ENCODE measurements at regions not wholly inside any gene's neighbourhood (a gene's known extent, or its start where the extent isn't known, plus 50 kb on each side); places are given as distances from the start of the nearest gene placed in this dataset.
"Not testable (repeated sequence)": the region's sequence is repeated elsewhere in the genome, so short reads cannot be mapped to it uniquely, and the experiment has no call there.

GRCh38 chr20:12942123-12942522 lies 66.6 kb upstream of the SPTLC3 start:
- TF ChIP-seq SPI1 (IDR thresholded peaks at IDR 0.05; ENCODE audit: borderline replicate concordance, low read depth) (no peak), POLR2AphosphoS5 (IDR thresholded peaks at IDR 0.05; ENCODE audit: low read depth) (no peak), CTCF (IDR thresholded peaks at IDR 0.05; ENCODE audit: insufficient read depth, low read length) (no peak), GABPA (IDR thresholded peaks at IDR 0.05; ENCODE audit: low read depth) (no peak)
- TF ChIP-seq, protein P1, sequence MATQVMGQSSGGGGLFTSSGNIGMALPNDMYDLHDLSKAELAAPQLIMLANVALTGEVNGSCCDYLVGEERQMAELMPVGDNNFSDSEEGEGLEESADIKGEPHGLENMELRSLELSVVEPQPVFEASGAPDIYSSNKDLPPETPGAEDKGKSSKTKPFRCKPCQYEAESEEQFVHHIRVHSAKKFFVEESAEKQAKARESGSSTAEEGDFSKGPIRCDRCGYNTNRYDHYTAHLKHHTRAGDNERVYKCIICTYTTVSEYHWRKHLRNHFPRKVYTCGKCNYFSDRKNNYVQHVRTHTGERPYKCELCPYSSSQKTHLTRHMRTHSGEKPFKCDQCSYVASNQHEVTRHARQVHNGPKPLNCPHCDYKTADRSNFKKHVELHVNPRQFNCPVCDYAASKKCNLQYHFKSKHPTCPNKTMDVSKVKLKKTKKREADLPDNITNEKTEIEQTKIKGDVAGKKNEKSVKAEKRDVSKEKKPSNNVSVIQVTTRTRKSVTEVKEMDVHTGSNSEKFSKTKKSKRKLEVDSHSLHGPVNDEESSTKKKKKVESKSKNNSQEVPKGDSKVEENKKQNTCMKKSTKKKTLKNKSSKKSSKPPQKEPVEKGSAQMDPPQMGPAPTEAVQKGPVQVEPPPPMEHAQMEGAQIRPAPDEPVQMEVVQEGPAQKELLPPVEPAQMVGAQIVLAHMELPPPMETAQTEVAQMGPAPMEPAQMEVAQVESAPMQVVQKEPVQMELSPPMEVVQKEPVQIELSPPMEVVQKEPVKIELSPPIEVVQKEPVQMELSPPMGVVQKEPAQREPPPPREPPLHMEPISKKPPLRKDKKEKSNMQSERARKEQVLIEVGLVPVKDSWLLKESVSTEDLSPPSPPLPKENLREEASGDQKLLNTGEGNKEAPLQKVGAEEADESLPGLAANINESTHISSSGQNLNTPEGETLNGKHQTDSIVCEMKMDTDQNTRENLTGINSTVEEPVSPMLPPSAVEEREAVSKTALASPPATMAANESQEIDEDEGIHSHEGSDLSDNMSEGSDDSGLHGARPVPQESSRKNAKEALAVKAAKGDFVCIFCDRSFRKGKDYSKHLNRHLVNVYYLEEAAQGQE (IDR thresholded peaks at IDR 0.05; ENCODE audit: insufficient replicate concordance, low read depth) = no peak
- H3K27ac ChIP-seq (replicated peaks) = no peak overlapping the region
- no peak for DNase-seq (ENCODE audit: low read depth in 1 of 2, low spot score in 1 of 2)
- H3K4me3 ChIP-seq (replicated peaks; ENCODE audit: insufficient read depth, low read length) = no peak overlapping the region
- peaks cover 2% of the 10 kb centered on the region for H3K27me3 ChIP-seq (ENCODE audit: insufficient read depth, poor library complexity, severe bottlenecking)

DNA sequence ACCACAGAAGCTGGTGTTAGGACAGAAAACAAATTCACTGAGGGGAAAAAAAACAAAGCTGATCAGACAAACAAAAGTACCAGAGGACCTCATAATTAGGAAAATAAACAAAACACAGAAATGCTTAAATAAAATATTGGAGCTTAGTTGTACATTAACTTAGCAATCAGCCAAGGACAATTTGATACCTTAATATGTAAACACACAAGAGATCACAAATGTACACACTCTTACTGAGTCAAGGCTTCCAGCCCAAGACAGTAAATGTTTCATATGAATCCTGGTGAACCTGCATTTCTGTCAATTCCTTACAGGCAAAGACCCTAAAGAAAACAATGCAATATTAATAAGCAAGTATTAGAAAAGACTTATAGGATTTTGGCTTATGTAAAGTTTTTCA lies 62.0 kb upstream of the SPTLC3 start:
- no peak for DNase-seq (ENCODE audit: low read depth in 1 of 2, low spot score in 1 of 2)
- no peak for TF ChIP-seq GABPA (IDR thresholded peaks at IDR 0.05; ENCODE audit: low read depth)
- Histone ChIP-seq H3K27me3 (ENCODE audit: insufficient read depth, poor library complexity, severe bottlenecking) (peaks cover 2% of the 10 kb centered on the region), H3K27ac (replicated peaks) (no peak overlapping the region), H3K4me3 (replicated peaks; ENCODE audit: insufficient read depth, low read length) (no peak overlapping the region)

DNA sequence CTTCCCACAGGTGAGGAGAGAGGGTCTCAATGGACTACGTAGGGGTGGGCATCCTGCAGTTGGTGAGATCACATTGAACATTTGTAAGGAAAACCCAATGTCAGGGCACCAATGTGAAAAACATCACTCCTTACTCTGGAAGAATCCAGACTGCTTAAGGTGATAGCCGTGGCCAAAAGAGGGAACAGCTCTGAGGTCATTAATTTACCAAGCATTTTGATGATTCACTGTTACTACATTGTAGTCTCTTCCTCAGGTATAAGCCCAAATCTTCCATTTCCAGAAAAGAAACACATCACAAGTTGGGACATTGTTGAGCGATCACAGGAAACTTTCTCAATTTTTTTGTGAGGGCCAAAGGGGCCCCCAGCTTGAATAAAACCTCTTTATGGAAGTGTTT lies 61.1 kb upstream of the SPTLC3 start:
- H3K4me3 ChIP-seq (replicated peaks; ENCODE audit: insufficient read depth, low read length) = no peak overlapping the region
- no peak for DNase-seq (ENCODE audit: low read depth in 1 of 2, low spot score in 1 of 2)
- no peak overlapping the region for H3K27ac ChIP-seq (replicated peaks)
- TF ChIP-seq, protein P1 (IDR thresholded peaks at IDR 0.05; ENCODE audit: insufficient replicate concordance, low read depth) = no peak
- TF ChIP-seq GABPA (IDR thresholded peaks at IDR 0.05; ENCODE audit: low read depth) (no peak), SPI1 (IDR thresholded peaks at IDR 0.05; ENCODE audit: borderline replicate concordance, low read depth) (no peak)
- peaks cover 2% of the 10 kb centered on the region for H3K27me3 ChIP-seq (ENCODE audit: insufficient read depth, poor library complexity, severe bottlenecking)

- Histone ChIP-seq H3K4me3 (replicated peaks; ENCODE audit: insufficient read depth, low read length) (no peak overlapping the region), H3K27me3 (ENCODE audit: insufficient read depth, poor library complexity, severe bottlenecking) (peaks cover 2% of the 10 kb centered on the region), H3K27ac (replicated peaks) (no peak overlapping the region)
- no peak for TF ChIP-seq CTCF (IDR thresholded peaks at IDR 0.05; ENCODE audit: insufficient read depth, low read length)
- no peak for TF ChIP-seq SPI1 (IDR thresholded peaks at IDR 0.05; ENCODE audit: borderline replicate concordance, low read depth)
- TF ChIP-seq POLR2AphosphoS5 (IDR thresholded peaks at IDR 0.05; ENCODE audit: low read depth) = no peak
- DNase-seq (ENCODE audit: low read depth in 1 of 2, low spot score in 1 of 2) = no peak
These were observed 59.3 kb upstream of the SPTLC3 start for GRCh38 chr20:12949429-12949980.

GRCh38 chr20:12954254-12954653 lies 54.5 kb upstream of the SPTLC3 start:
- H3K27ac ChIP-seq (replicated peaks); DNase-seq (ENCODE audit: low read depth in 1 of 2, low spot score in 1 of 2); H3K27me3 ChIP-seq (ENCODE audit: insufficient read depth, poor library complexity, severe bottlenecking); H3K4me3 ChIP-seq (replicated peaks; ENCODE audit: insufficient read depth, low read length): not testable (repeated sequence)

Data from HL-60 (cell line).